Embryonic facial prominence (tissue), 1 donor: ENCODE measurements at regions not wholly inside any gene's neighbourhood (a gene's known extent, or its start where the extent isn't known, plus 50 kb on each side); places are given as distances from the start of the nearest gene placed in this dataset.
"Not testable (repeated sequence)": the region's sequence is repeated elsewhere in the genome, so short reads cannot be mapped to it uniquely, and the experiment has no call there.

ENCODE experiments used
- DNase-seq: peaks from one replicate; pipeline ENCODE4 v3.0.0-alpha.2; 2016; ENCODE audit errors: extremely low spot score

GRCh38 chr13:82963226-82964099, 918.8 kb downstream of the SLITRK1 start:
- DNase-seq = no peak

DNA sequence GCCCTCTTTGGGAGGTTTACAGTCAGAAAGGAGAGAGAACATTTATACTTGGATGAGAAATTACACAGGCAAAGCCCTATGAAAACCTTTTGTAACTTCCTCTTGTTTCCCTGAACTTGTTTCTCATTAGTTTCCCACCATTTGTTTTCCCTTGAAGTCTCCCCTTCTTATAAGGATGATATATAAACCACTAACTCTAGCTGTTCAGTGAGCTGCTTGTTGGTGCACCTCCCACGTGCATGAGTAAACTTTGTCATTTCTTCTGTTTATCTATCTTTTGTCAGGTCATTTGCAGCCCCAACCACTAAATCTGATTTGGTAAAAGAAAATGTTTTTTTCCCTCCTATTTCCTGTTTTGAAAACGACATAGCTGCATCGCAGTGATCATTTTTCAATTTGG, 919.9 kb downstream of the SLITRK1 start:
- no peak for DNase-seq

- no peak for DNase-seq
Observed at GRCh38 chr13:82961757-82962156, 920.5 kb downstream of the SLITRK1 start.

DNA sequence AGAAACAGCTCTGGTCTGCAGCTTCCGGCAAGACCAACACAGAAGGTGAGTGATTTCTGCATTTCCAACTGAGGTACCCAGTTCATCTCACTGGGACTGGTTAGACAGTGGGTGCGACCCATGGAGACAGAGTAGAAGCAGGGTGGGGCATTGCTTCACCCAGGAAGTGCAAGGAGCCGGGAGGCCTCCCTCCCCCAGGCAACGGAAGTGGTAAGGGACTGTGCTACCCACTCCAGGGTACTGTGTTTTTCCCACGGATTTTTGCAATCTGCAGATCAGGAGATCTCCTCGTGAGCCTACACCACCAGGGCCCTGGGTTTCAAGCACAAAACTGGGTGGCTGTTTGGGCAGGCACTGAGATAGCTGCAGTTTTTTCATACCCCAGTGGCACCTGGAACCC, 929.9 kb downstream of the SLITRK1 start:
- not testable (repeated sequence) for DNase-seq

- DNase-seq = no peak
Observed at GRCh38 chr13:82947683-82948082, 934.6 kb downstream of the SLITRK1 start.

GRCh38 chr13:82947191-82947621, 935.1 kb downstream of the SLITRK1 start:
- DNase-seq = no peak

DNA sequence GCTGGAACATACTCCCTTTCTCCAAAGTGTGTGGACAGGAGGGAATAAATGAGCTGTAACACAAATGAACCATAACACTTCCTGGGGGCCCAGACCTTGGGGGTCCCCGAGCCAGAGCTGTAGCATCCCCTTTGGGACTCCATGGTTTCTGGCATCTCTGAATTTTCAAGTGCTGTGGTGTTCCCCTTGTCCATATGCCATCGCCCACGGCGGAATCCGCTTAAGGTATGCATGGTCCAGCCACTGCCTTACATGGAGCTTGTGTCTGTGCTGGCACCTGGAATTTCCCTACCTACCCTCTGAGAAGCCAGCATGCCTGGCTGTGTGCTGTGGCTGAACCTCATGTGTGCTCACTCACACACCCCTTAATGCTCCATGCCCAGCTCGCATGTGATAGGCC, 943.6 kb downstream of the SLITRK1 start:
- no peak for DNase-seq

DNA sequence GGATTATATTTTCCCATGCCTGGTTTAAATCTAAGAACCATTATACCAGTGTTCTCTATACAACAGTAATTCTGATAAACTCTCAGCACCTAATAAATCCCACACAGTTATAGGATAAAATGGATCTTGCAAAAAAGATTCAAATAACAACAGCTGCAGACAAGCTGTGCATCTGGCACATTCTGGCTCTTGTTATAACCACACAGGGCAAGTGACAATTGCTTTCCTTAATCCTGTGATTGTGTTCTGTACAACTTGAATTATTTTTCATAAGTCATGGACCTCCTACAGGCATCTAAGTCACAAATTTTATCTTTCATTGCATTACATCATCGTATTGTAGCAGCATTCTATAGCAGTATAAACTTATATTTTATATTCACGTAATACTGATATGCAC, 948.3 kb downstream of the SLITRK1 start:
- DNase-seq = no peak

- DNase-seq = no peak
Observed at GRCh38 chr13:82925114-82925513, 957.2 kb downstream of the SLITRK1 start.

DNA sequence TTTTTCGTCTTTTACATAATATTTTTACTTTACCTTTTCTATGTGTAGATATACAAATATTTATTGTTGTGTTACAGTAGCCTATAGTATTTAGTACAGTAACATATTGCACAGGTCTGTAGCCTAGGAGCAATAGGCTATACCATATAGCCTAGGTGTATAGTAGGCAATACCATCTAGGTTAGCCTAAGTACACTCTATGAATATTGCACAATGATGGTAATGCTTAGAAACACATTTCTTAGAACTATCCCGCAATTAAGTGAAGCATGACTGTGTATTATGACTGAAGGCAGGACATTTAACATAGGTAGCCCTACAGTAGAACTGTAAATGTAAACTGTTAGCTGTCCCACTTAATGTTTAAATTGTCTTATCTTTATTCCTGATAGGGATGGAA, 964.3 kb downstream of the SLITRK1 start:
- DNase-seq = no peak

- DNase-seq = no peak
Observed at GRCh38 chr13:82912564-82912963, 969.7 kb downstream of the SLITRK1 start.

- DNase-seq = no peak
Observed at GRCh38 chr13:82905071-82905470, 977.2 kb downstream of the SLITRK1 start.

GRCh38 chr13:82900453-82900852, 981.8 kb downstream of the SLITRK1 start:
- no peak for DNase-seq

GRCh38 chr13:82898586-82898985, 983.7 kb downstream of the SLITRK1 start:
- DNase-seq = no peak

GRCh38 chr13:82879921-82880320, 1002.4 kb downstream of the SLITRK1 start:
- no peak for DNase-seq

DNA sequence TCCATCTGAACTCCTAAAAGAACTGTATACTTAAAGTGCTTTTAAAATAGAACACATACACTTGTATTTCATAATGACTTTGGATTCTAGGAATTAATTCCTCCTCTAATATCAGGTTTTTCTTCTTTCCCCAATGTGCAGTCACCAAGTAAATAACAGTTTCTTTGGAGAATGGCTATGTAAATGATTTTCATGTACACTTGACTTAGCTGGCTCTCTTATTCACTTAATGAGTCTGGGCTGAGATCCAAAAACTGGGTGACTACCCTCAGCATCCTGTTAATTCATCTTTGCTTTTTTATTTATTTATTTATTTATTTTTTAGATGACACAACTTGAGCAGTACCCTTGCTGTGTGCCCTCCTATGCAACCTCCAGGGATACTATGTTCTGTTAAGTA, 1003.7 kb downstream of the SLITRK1 start:
- no peak for DNase-seq

DNA sequence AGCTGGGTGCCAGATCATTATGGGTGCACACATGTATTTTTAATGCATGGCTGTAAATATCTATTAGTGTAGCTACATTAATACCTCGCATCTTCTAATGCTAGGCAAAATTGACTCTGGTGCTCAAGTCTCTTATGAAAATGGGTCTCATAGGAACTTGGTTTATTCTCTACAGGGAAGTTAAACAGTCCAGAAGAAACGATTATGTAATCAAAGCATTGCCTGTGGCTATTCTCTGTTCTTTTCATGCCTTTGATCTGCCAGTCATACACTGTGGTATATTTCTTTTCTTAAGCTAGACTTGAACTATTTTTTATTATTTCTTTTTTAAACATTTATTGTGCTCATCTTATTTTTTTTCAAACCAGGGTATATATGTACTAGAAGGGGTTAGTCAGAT, 1015.0 kb downstream of the SLITRK1 start:
- no peak for DNase-seq

GRCh38 chr13:82850644-82851043, 1031.6 kb downstream of the SLITRK1 start:
- no peak for DNase-seq

GRCh38 chr13:82848766-82849165, 1033.5 kb downstream of the SLITRK1 start:
- DNase-seq = no peak

DNA sequence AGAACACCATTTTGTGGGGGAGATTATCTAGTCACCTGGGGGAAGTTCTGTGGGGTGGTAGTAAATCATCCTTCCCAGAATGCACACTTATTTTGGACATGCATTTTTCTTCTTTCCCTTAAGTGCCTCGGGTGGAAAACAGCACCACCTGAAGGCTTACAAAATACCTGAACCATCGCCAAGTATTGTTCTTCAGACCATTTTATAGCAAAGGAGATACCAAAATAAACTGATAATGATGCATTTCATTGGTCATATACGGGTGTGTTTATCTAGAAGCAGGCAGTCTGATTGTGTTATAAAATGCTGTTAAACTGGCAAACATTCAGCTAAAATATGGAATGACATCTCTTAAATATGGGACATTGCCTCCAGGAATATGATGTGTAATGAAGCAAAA, 1034.7 kb downstream of the SLITRK1 start:
- no peak for DNase-seq

DNA sequence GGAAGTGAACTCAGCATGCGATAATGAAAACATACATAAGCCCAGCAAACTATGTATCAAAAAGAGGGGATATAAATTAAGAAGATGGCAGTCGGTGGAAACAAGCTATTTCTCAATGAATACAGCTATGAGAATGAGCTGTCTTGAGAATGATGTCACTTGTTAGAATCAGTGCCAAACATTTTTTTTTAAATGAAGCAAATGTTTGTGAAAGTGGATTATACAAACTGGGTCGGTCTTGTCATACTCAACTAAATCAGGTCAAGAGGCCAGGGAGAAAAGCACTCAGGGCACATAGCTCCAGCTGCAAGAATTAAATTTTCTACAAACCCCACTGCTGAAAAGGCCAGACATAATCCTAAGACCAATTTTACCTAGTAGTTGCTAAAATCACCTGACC, 1048.4 kb downstream of the SLITRK1 start:
- no peak for DNase-seq

DNA sequence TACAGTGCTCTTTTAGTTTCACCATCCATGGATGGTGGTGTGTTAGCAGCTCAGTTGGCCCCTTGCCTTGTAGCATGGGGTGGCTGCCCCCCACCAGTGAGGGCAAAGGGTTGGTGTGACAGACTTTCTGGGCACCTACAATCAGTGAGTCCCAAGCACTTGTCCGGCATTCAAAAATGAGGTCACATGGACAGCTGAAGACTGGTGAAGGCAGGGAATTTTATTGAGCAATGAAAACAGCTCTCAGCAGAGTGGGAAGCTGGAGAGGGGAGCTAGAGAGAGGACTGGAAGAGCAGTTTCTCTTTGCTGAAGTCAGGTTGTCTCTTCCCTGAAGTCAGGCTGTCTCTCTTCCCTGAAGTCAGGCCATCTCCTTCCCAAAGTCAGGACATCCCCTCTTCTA, 1053.2 kb downstream of the SLITRK1 start:
- DNase-seq = no peak

GRCh38 chr13:82827724-82828123, 1054.5 kb downstream of the SLITRK1 start:
- no peak for DNase-seq

- no peak for DNase-seq
Observed at GRCh38 chr13:82822935-82823334, 1059.3 kb downstream of the SLITRK1 start.
